Mesendoderm (in vitro differentiated cells): ENCODE measurements at regions not wholly inside any gene's neighbourhood (a gene's known extent, or its start where the extent isn't known, plus 50 kb on each side); places are given as distances from the start of the nearest gene placed in this dataset.

Experiments used
- DNase-seq: peaks from one replicate; pipeline ENCODE4 v3.0.0; 2013
- H2AK5ac ChIP-seq: 2 replicates; pipeline ENCODE4 v1.6.1; 2013; ENCODE audit warnings: low read length, inconsistent platforms
- H2BK120ac ChIP-seq: 2 replicates; pipeline ENCODE4 v1.6.1; 2013; ENCODE audit warnings: low read depth, mild to moderate bottlenecking, low read length, moderate library complexity, mixed read lengths
- H2BK15ac ChIP-seq: replicated peaks from 2 replicates; pipeline ENCODE4 v1.6.1; 2013; ENCODE audit warnings: low read depth, mild to moderate bottlenecking, moderate library complexity
- H2BK5ac ChIP-seq: 2 replicates; pipeline ENCODE4 v1.6.1; 2013; ENCODE audit warnings: low read length, inconsistent platforms
- H3K18ac ChIP-seq: 2 replicates; pipeline ENCODE4 v1.6.1; 2013; ENCODE audit warnings: mild to moderate bottlenecking, low read length, mixed read lengths
- H3K23ac ChIP-seq: one replicate; pipeline ENCODE4 v1.6.1; 2013; ENCODE audit warnings: low read length
- H3K27ac ChIP-seq: 2 replicates; pipeline ENCODE4 v1.5.1; 2013; ENCODE audit warnings: low read depth, mild to moderate bottlenecking, inconsistent platforms, low read length, moderate library complexity
- H3K27me3 ChIP-seq: 2 replicates; pipeline ENCODE4 v1.6.1; 2013; ENCODE audit warnings: low read length, control low read depth, mild to moderate bottlenecking, inconsistent platforms; ENCODE audit not compliant: insufficient read depth, poor library complexity
- H3K36me3 ChIP-seq: 2 replicates; pipeline ENCODE4 v1.6.1; 2013; ENCODE audit warnings: low read length, inconsistent platforms; ENCODE audit not compliant: control insufficient read depth, insufficient read depth
- H3K4ac ChIP-seq: one replicate; pipeline ENCODE4 v1.6.1; 2013; ENCODE audit warnings: low read depth, mild to moderate bottlenecking, low read length, moderate library complexity
- H3K4me1 ChIP-seq: 2 replicates; pipeline ENCODE4 v1.6.1; 2013; ENCODE audit warnings: low read depth, low read length, inconsistent platforms; ENCODE audit not compliant: control insufficient read depth
- H3K4me2 ChIP-seq: 2 replicates; pipeline ENCODE4 v1.6.1; 2013; ENCODE audit warnings: low read length
- H3K4me3 ChIP-seq: 2 replicates; pipeline ENCODE4 v1.5.1; 2013; ENCODE audit warnings: mild to moderate bottlenecking, low read length
- H3K56ac ChIP-seq: one replicate; pipeline ENCODE4 v1.6.1; 2013; ENCODE audit warnings: low read length
- H3K79me1 ChIP-seq: 2 replicates; pipeline ENCODE4 v1.6.1; 2013; ENCODE audit warnings: low read length, inconsistent platforms
- H3K79me2 ChIP-seq: 2 replicates; pipeline ENCODE4 v1.6.1; 2013; ENCODE audit warnings: mild to moderate bottlenecking, low read length; ENCODE audit not compliant: control insufficient read depth, insufficient read depth
- H3K9ac ChIP-seq: 2 replicates; pipeline ENCODE4 v1.6.1; 2013; ENCODE audit warnings: low read length, inconsistent platforms
- H4K5ac ChIP-seq: one replicate; pipeline ENCODE4 v1.6.1; 2013; ENCODE audit warnings: low read length
- H4K8ac ChIP-seq: one replicate; pipeline ENCODE4 v1.6.1; 2013; ENCODE audit warnings: low read depth, mild to moderate bottlenecking, control low read depth, low read length, moderate library complexity
- WGBS: extraction: QIAGEN DNeasy Blood & Tissue Kit; methylation state at CpG from one replicate; pipeline ENCODE4 v1.1.7; 2013; ENCODE audit warnings: low lambda C conversion rate, missing lambda C conversion rate; ENCODE audit not compliant: insufficient coverage; ENCODE audit errors: extremely low coverage; 5-methylcytosine and 5-hydroxymethylcytosine counted together

- Histone ChIP-seq H2BK5ac (no peak overlapping the region), H3K56ac (no peak overlapping the region), H3K9ac (no peak overlapping the region), H3K36me3 (no peaks in the 10 kb centered on the region), H4K5ac (no peak overlapping the region), H2AK5ac (no peak overlapping the region), H2BK120ac (no peak overlapping the region), H3K79me1 (no peaks in the 10 kb centered on the region), H3K18ac (no peak overlapping the region), H3K4ac (no peak overlapping the region), H3K4me1 (no peaks in the 10 kb centered on the region), H3K4me3 (no peak overlapping the region), H3K23ac (no peak overlapping the region), H3K79me2 (no peaks in the 10 kb centered on the region), H3K27me3 (no peaks in the 10 kb centered on the region), H4K8ac (no peak overlapping the region), H3K4me2 (no peak overlapping the region), H3K27ac (no peak overlapping the region), H2BK15ac (no peak overlapping the region)
- no peak for DNase-seq
Measured at GRCh38 chr11:128206461-128206860, 380.9 kb downstream of the ETS1 start.

DNA sequence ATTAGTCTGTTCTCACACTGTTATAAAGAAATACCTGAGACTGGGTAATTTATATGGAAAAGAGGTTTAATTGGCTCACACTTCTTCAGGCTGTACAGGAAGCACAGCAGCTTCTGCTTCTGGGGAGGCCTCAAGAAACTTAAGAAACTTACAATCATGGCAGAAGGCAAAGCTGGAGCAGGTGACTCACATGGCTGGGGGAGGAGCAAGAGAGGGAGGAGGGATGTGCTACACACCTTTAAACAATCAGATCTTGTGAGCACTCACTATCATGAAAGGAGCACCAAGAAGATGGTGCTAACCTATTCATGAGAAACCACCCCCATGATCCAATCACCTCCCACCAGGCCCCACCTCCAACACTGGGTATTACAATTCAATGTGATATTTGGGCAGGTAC is 381.6 kb downstream of the ETS1 start:
- no peak overlapping the region for H3K18ac ChIP-seq
- no peak overlapping the region for H4K8ac ChIP-seq
- no peak overlapping the region for H2AK5ac ChIP-seq
- H4K5ac ChIP-seq, result no peak overlapping the region
- no peaks in the 10 kb centered on the region for H3K4me1 ChIP-seq
- no peaks in the 10 kb centered on the region for H3K79me1 ChIP-seq
- H3K36me3 ChIP-seq, result no peaks in the 10 kb centered on the region
- no peak overlapping the region for H3K9ac ChIP-seq
- H3K27ac ChIP-seq, result no peak overlapping the region
- no peaks in the 10 kb centered on the region for H3K27me3 ChIP-seq
- H2BK120ac ChIP-seq, result no peak overlapping the region
- no peak overlapping the region for H3K23ac ChIP-seq
- H2BK5ac ChIP-seq, result no peak overlapping the region
- no peak overlapping the region for H3K4me2 ChIP-seq
- no peaks in the 10 kb centered on the region for H3K79me2 ChIP-seq
- H3K4me3 ChIP-seq, result no peak overlapping the region
- H3K4ac ChIP-seq, result no peak overlapping the region
- no peak overlapping the region for H3K56ac ChIP-seq
- DNase-seq, result no peak
- no peak overlapping the region for H2BK15ac ChIP-seq

DNA sequence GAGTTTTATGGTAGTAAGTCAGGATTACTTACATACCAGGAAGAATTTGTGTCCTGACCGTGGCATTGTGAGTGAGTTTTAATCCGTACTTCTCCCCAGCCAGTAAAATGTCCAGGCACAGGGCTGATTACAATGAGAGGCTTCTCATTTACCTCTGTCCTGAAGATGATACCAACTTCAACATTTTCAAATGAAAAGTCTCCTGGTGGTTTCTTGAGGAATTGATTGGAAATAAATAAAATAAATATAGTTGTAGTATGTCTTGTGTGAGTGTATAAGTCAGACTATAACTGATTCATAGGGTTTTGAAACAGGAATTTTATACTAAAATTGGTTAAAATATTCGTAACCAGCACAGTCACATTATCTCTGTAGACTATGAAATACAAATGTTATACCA is 382.5 kb downstream of the ETS1 start:
- H3K23ac ChIP-seq, result no peak overlapping the region
- no peaks in the 10 kb centered on the region for H3K36me3 ChIP-seq
- H3K4me3 ChIP-seq, result no peak overlapping the region
- no peak overlapping the region for H4K8ac ChIP-seq
- H3K18ac ChIP-seq, result no peak overlapping the region
- H3K27ac ChIP-seq, result no peak overlapping the region
- H2BK15ac ChIP-seq, result no peak overlapping the region
- no peak overlapping the region for H3K4ac ChIP-seq
- DNase-seq, result no peak
- H3K4me1 ChIP-seq, result no peaks in the 10 kb centered on the region
- WGBS, result no CpG with 5 or more reads among the region's 3 CpGs
- no peak overlapping the region for H3K56ac ChIP-seq
- no peak overlapping the region for H2BK5ac ChIP-seq
- no peak overlapping the region for H2BK120ac ChIP-seq
- H4K5ac ChIP-seq, result no peak overlapping the region
- no peaks in the 10 kb centered on the region for H3K79me2 ChIP-seq
- no peak overlapping the region for H3K9ac ChIP-seq
- H3K4me2 ChIP-seq, result no peak overlapping the region
- no peaks in the 10 kb centered on the region for H3K79me1 ChIP-seq
- no peak overlapping the region for H2AK5ac ChIP-seq
- H3K27me3 ChIP-seq, result no peaks in the 10 kb centered on the region

DNA sequence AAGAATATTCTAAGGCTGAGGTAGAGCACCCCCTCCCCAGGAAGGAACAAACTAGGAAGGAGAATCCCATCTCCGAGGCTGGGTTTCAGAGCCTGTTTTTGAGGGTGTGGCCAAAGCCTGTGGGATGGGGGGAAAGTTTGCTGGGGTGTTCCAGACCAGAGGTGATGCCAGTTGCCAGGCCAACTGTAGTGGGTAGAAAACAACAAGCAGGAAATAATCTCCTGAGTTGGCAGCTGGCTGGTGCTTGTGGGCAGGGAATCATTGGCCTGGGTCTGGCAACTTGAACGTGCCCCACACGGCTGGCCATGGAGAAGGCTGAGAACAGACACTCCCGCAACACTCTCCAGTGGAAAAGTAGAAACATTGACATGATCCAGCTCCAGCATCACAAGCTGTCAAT is 385.6 kb downstream of the ETS1 start:
- no peak overlapping the region for H3K23ac ChIP-seq

DNA sequence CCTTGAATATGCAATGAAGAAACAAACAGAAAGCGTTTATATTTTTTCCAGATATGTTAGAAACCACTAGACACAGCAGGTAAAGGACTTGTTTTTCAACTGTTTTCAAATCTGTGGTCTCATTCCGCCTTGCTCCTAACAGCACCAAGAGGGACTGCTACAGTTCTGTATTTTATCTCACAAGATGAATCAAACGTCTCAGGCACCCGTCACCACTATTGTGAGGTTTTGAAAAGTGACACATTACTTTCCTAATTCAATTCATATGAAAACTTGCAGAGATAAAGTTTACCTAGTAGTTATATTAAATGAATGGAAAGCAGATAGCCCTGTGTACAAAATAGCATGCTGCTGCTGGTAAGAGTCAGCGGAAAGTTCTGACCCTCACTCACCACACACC is 386.3 kb downstream of the ETS1 start:
- H3K56ac ChIP-seq, result no peak overlapping the region
- no peaks in the 10 kb centered on the region for H3K79me2 ChIP-seq
- H3K27ac ChIP-seq, result no peak overlapping the region
- no peaks in the 10 kb centered on the region for H3K36me3 ChIP-seq
- H3K27me3 ChIP-seq, result no peaks in the 10 kb centered on the region
- no peak overlapping the region for H3K4me2 ChIP-seq
- no peak overlapping the region for H4K8ac ChIP-seq
- H4K5ac ChIP-seq, result no peak overlapping the region
- no peak overlapping the region for H3K23ac ChIP-seq
- no peak overlapping the region for H3K9ac ChIP-seq
- DNase-seq, result no peak
- no peak overlapping the region for H2AK5ac ChIP-seq
- H3K4ac ChIP-seq, result no peak overlapping the region
- no peak overlapping the region for H2BK120ac ChIP-seq
- no peaks in the 10 kb centered on the region for H3K79me1 ChIP-seq
- no peaks in the 10 kb centered on the region for H3K4me1 ChIP-seq
- H2BK5ac ChIP-seq, result no peak overlapping the region
- WGBS, result no CpG with 5 or more reads among the region's 5 CpGs
- H3K4me3 ChIP-seq, result no peak overlapping the region
- no peak overlapping the region for H3K18ac ChIP-seq
- no peak overlapping the region for H2BK15ac ChIP-seq

More for the DNA sequence above, 385.6 kb downstream of the ETS1 start:
- WGBS, result no CpG with 5 or more reads among the region's 4 CpGs
- Histone ChIP-seq H3K18ac (no peak overlapping the region), H3K4me3 (no peak overlapping the region), H2BK15ac (no peak overlapping the region), H4K5ac (no peak overlapping the region), H2BK120ac (no peak overlapping the region), H3K4ac (no peak overlapping the region), H3K4me2 (no peak overlapping the region), H2BK5ac (no peak overlapping the region), H3K79me1 (no peaks in the 10 kb centered on the region), H2AK5ac (no peak overlapping the region), H3K9ac (no peak overlapping the region), H3K36me3 (no peaks in the 10 kb centered on the region), H3K27me3 (no peaks in the 10 kb centered on the region), H3K56ac (no peak overlapping the region), H3K4me1 (no peaks in the 10 kb centered on the region), H3K79me2 (no peaks in the 10 kb centered on the region), H4K8ac (no peak overlapping the region), H3K27ac (no peak overlapping the region)
- no peak for DNase-seq

DNA sequence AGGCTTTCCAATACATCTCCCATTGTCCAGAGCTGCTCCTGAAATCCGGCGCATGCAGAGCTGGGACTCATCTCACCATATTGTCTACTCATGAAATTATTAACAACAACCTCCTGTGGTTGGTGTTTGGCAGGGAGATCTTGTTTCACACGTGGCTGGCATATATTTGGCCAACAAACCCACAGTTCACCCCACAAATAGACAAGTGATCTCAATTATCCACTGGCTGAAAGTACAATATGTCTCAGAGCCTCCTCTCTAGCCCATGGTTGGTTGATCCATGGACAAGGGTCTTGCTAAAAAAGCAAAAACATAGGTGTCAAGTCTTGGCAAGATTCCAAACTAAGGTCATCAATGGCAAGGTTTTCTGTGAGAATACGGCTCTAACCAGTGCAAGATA is 386.9 kb downstream of the ETS1 start:
- Histone ChIP-seq H3K4me3 (no peak overlapping the region), H4K5ac (no peak overlapping the region), H3K56ac (no peak overlapping the region), H2AK5ac (no peak overlapping the region), H3K4ac (no peak overlapping the region), H3K9ac (no peak overlapping the region), H3K27ac (no peak overlapping the region), H3K4me2 (no peak overlapping the region), H2BK120ac (no peak overlapping the region), H4K8ac (no peak overlapping the region), H3K4me1 (no peaks in the 10 kb centered on the region), H3K79me1 (no peaks in the 10 kb centered on the region), H2BK5ac (no peak overlapping the region), H3K79me2 (no peaks in the 10 kb centered on the region), H3K27me3 (no peaks in the 10 kb centered on the region), H3K23ac (no peak overlapping the region), H3K36me3 (no peaks in the 10 kb centered on the region), H3K18ac (no peak overlapping the region), H2BK15ac (no peak overlapping the region)
- no CpG with 5 or more reads among the region's 4 CpGs for whole genome bisulfite sequencing
- DNase-seq, result no peak
